Brain microvascular endothelial cell (primary cell): ENCODE measurements at regions not wholly inside any gene's neighbourhood (a gene's known extent, or its start where the extent isn't known, plus 50 kb on each side); places are given as distances from the start of the nearest gene placed in this dataset.

Source experiments
- DNase-seq: peaks from one replicate; pipeline ENCODE4 v3.0.0-alpha.2; 2020
- H3K27ac ChIP-seq: fragments of 250-450 bp; sonication (Bioruptor Pico); 2 replicates; pipeline ENCODE4 v1.5.1; 2020; ENCODE audit warnings: mild to moderate bottlenecking, moderate library complexity
- H3K27me3 ChIP-seq: fragments of 250-450 bp; sonication (Bioruptor Pico); replicated peaks from 2 replicates; pipeline ENCODE4 v1.5.1; 2020; ENCODE audit warnings: mild to moderate bottlenecking
- H3K36me3 ChIP-seq: fragments of 250-450 bp; sonication (Bioruptor Pico); replicated peaks from 2 replicates; pipeline ENCODE4 v1.5.1; 2020; ENCODE audit warnings: mild to moderate bottlenecking
- H3K4me3 ChIP-seq: 2 replicates; pipeline ENCODE4 v1.5.1; 2011; ENCODE audit warnings: low read depth, mild to moderate bottlenecking, control low read depth, low read length, moderate library complexity
- in situ Hi-C: cut with HindIII; loops from 2 replicates; pipeline ENCODE4 v1.10.0; 2017; ENCODE audit warnings: low sequenced_read_pairs, low pct_ligation_motif_present
- TF ChIP-seq, protein P1 (sequence below): IDR thresholded peaks from 2 replicates; pipeline ENCODE4 v1.5.1; 2011; ENCODE audit warnings: low read depth, mild to moderate bottlenecking, moderate library complexity, low read length, control low read depth, inconsistent platforms; ENCODE audit errors: missing control alignments

DNA sequence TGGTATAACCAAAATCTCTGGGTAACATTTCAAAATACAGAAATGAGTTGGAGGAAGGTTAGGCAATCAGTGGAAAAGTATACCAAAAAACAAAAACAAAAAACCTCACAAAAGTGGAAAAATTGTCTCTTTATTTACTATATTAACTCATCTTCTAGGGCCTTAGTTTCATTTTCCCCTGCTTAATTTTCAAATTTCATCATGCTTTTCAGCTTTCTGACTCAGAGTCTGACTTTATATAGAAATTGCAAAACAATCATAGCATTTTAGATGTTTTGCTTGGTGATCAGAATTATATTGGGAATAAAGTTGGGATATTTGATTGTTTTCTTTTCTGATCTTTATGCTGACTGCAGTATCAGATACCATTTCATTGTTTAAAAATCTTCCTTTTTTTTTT is 257.0 kb upstream of the PRR16 start:
- DNase-seq, result no peak
- Histone ChIP-seq H3K27me3 (no peaks in the 10 kb centered on the region), H3K36me3 (no peaks in the 10 kb centered on the region), H3K27ac (no peak overlapping the region), H3K4me3 (no peak overlapping the region)
- TF ChIP-seq, protein P1, sequence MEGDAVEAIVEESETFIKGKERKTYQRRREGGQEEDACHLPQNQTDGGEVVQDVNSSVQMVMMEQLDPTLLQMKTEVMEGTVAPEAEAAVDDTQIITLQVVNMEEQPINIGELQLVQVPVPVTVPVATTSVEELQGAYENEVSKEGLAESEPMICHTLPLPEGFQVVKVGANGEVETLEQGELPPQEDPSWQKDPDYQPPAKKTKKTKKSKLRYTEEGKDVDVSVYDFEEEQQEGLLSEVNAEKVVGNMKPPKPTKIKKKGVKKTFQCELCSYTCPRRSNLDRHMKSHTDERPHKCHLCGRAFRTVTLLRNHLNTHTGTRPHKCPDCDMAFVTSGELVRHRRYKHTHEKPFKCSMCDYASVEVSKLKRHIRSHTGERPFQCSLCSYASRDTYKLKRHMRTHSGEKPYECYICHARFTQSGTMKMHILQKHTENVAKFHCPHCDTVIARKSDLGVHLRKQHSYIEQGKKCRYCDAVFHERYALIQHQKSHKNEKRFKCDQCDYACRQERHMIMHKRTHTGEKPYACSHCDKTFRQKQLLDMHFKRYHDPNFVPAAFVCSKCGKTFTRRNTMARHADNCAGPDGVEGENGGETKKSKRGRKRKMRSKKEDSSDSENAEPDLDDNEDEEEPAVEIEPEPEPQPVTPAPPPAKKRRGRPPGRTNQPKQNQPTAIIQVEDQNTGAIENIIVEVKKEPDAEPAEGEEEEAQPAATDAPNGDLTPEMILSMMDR, result no peak
- in situ Hi-C loops, result no loop called here

DNA sequence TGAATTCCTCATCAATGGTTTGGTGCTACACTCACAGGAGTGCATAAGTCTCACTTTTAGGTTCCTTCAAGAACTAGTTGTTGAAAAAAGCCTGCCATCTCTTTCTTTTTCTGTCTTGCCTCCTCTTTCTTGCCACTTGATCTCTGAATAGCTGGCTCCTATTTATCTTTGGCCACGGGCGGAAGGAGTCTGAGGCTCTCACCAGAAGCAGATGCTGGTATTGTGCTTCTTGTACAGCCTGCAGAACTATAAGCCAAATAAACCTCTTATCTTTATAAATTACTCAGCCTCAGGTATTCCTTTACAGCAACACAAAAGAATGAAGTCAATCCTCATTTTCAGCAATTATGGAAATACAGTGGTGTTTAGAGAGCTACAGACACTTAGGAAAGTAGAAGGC is 247.1 kb upstream of the PRR16 start:
- Histone ChIP-seq H3K4me3 (no peak overlapping the region), H3K27me3 (no peaks in the 10 kb centered on the region), H3K27ac (no peak overlapping the region), H3K36me3 (no peaks in the 10 kb centered on the region)
- TF ChIP-seq, protein P1, result no peak
- no peak for DNase-seq
- in situ Hi-C loops, result no loop called here

DNA sequence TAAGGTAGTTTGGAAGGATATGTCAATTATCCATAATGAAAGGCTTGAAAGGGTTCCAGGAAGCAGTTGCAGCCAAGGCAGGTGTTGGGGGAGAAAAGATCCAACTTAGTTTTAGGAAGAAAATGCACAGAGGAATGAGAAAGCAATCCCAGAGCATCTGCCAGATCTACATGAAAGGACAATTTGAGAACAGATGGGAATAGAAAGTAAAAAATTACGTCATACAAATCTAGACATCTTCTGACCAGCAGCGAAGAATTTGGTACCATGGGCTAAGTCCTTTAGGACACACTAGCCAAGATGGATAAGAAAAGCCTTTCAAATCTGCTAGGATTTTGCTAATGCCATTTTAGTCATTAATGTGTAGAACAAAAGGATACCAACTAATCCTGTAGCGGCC is 244.1 kb upstream of the PRR16 start:
- no peak for DNase-seq
- no peak overlapping the region for H3K27ac ChIP-seq
- no peaks in the 10 kb centered on the region for H3K27me3 ChIP-seq
- TF ChIP-seq, protein P1, result no peak
- H3K4me3 ChIP-seq, result no peak overlapping the region
- in situ Hi-C loops, result no loop called here
- no peaks in the 10 kb centered on the region for H3K36me3 ChIP-seq

DNA sequence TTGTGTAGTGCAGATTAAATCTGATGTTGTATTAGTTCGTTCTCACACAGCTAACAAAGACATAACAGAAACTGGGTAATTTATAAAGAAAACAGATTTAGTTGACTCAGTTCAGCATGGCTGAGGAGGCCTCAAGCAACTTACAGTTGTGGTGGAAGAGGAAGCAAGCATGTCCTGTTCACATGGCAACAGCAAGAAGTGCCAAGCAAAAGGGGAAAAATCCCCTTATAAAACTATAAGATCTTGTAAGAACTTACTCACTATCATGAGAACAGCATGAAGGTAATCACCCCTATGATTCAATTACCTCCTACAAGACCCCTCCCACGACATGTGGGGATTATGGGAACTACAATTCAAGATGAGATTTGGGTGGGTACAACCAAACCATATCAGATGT is 238.6 kb upstream of the PRR16 start:
- Histone ChIP-seq H3K4me3 (no peak overlapping the region), H3K27me3 (no peaks in the 10 kb centered on the region), H3K36me3 (no peaks in the 10 kb centered on the region), H3K27ac (no peak overlapping the region)
- in situ Hi-C loops, result no loop called here
- TF ChIP-seq, protein P1, result no peak
- DNase-seq, result no peak

DNA sequence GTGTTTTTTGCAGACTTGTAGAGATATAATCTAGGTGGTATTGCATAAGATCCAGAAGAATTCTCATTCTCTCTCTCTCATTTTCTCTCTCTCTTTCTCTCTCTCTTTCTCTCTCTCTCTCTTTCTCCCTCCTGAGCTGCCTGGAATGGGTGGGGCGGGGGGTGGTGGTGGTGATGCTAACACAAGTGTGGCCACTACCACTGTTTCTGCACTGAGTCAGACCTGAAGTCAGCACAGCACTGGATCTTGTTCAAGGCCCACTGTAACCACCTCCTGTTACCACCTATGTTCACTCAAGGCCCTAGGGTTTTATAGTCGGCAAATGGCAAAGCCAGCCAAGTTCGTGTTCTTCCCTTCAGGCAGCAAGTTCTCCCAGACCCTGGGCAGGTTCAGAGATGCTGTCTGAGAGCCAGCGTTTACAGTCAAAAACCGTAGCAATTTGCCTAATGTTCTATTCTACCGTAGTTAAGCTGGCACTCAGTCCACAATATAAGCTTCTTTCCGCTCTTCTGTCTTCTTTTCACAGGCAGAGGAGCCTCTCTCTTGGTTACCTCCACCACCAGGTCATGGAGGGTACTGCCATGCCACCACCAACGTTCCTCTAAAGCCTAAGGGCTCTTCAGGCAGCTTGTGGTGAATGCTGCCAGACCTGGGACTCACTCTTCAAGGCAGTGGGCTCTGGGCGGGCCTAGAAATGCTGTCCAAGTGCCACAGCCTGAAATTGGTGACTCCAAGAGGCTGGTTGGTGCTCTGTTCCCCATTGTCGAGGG is 235.7 kb upstream of the PRR16 start:
- Histone ChIP-seq H3K27ac (no peak overlapping the region), H3K4me3 (no peak overlapping the region), H3K27me3 (no peaks in the 10 kb centered on the region), H3K36me3 (no peaks in the 10 kb centered on the region)
- DNase-seq, result no peak
- TF ChIP-seq, protein P1, result peak; percentile 11
- in situ Hi-C loops, result no loop called here

DNA sequence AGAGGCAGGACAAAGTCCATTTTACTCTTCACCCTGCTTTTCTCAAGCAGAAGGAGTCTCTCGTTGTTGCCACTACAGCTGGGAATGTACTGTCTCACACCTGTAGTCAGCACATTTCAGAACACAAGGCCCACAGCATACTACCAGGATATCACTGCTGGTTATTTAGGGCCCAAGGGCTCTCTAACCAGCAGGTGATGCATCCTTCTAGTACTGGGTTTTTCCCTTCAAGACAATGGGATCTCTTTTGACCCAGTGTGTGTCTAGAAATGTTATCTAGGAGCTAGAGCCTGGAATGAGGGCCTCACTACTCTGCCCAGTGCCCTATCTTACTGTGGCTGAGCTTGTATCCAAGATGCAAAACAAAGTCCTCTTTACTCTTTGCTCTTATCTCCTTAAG is 235.1 kb upstream of the PRR16 start:
- no peaks in the 10 kb centered on the region for H3K27me3 ChIP-seq
- H3K36me3 ChIP-seq, result no peaks in the 10 kb centered on the region
- TF ChIP-seq, protein P1, result no peak
- H3K4me3 ChIP-seq, result no peak overlapping the region
- DNase-seq, result no peak
- no peak overlapping the region for H3K27ac ChIP-seq
- in situ Hi-C loops, result no loop called here
